ENCODE measurements at regions not wholly inside any gene's neighbourhood (a gene's known extent, or its start where the extent isn't known, plus 50 kb on each side); places are given as distances from the start of the nearest gene placed in this dataset.

DNA sequence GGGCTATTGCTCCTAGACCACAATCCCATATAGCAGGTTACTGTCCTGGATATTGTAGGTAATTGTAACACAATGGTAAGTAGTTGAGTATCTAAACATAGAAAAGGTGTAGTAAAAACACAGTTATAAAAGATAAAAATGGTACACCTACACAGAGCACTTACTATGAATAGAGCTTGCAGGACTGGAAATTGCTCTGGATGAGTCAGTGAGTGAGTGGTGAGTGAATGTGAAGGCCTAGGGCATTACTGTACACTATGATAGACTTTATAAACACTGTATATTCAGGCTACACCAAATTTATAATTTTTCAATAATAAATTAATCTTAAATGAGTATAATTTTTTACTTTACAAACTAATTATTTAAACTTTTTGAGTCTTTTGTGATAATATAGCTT, 425.7 kb downstream of the PABPC4L start:
- Histone ChIP-seq H3K18ac (ENCODE audit: low read length) (no peak overlapping the region), H3K36me3 (replicated peaks in 1 of 2; ENCODE audit: control insufficient read depth in 2 of 2, insufficient read depth in 2 of 2, low read length in 2 of 2) (no peaks in the 10 kb centered on the region), H3K4me2 (ENCODE audit: insufficient read depth, low read length, poor library complexity, severe bottlenecking) (no peak overlapping the region), H4K91ac (ENCODE audit: low read depth, low read length, poor library complexity) (no peak overlapping the region), H3K4ac (ENCODE audit: low read length) (no peak overlapping the region), H2BK120ac (ENCODE audit: low read depth, low read length) (no peak overlapping the region), H3K27ac (replicated peaks; ENCODE audit: low read length) (no peak overlapping the region), H2BK12ac (ENCODE audit: low read length) (no peak overlapping the region), H2BK5ac (ENCODE audit: low read length) (no peak overlapping the region), H4K8ac (ENCODE audit: low read depth, low read length) (no peak overlapping the region), H2BK15ac (ENCODE audit: low read length) (no peak overlapping the region), H3K9ac (ENCODE audit: low read depth, low read length, poor library complexity) (no peak overlapping the region), H2AFZ (ENCODE audit: low read length) (no peak overlapping the region), H3K9me3 (replicated peaks in 1 of 2; ENCODE audit: control insufficient read depth in 2 of 2, insufficient read depth in 1 of 2, low read depth in 1 of 2, low read length in 2 of 2) (peaks cover 3 to 6% of the 10 kb centered on the region in 2 donors), H3K4me1 (ENCODE audit: control insufficient read depth in 2 of 2, insufficient read depth in 1 of 2, low read depth in 1 of 2, low read length in 2 of 2) (no peaks in the 10 kb centered on the region), H3K27me3 (ENCODE audit: control insufficient read depth in 3 of 3, insufficient read depth in 3 of 3, low read depth in 1 of 3, low read length in 3 of 3) (no peaks in the 10 kb centered on the region), H3K23ac (ENCODE audit: low read depth, low read length, poor library complexity) (no peak overlapping the region), H2AK5ac (ENCODE audit: low read depth, low read length) (no peak overlapping the region), H3K79me1 (ENCODE audit: low read depth, low read length) (peaks cover 2% of the 10 kb centered on the region), H3K4me3 (ENCODE audit: low read length in 2 of 2) (no peak overlapping the region), H3K14ac (ENCODE audit: low read length) (no peak overlapping the region)
- no peak for DNase-seq (ENCODE audit: low spot score)

DNA sequence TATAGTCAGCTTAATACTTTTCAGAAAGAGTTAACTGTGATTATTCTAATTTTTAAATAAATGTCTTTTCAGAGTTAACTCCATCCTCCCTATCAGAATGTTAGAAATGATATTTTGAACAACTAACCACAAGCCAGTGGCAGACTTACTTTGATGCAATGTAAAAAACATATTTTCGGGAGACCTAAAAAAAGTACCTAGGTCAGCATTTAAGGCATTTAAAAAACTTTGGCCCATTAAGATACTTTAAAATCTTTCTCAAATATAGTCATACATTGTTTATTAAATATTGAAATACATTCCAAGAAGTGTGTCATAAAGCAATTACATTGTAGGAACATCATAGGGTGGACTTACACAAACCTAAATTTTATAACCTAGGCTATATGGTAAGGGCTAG, 426.1 kb downstream of the PABPC4L start:
- Histone ChIP-seq H3K4me1 (ENCODE audit: control insufficient read depth in 2 of 2, insufficient read depth in 1 of 2, low read depth in 1 of 2, low read length in 2 of 2) (no peaks in the 10 kb centered on the region), H3K36me3 (replicated peaks in 1 of 2; ENCODE audit: control insufficient read depth in 2 of 2, insufficient read depth in 2 of 2, low read length in 2 of 2) (no peaks in the 10 kb centered on the region), H3K18ac (ENCODE audit: low read length) (no peak overlapping the region), H3K27me3 (ENCODE audit: control insufficient read depth in 3 of 3, insufficient read depth in 3 of 3, low read depth in 1 of 3, low read length in 3 of 3) (no peaks in the 10 kb centered on the region), H2BK120ac (ENCODE audit: low read depth, low read length) (no peak overlapping the region), H3K4me2 (ENCODE audit: insufficient read depth, low read length, poor library complexity, severe bottlenecking) (no peak overlapping the region), H3K23ac (ENCODE audit: low read depth, low read length, poor library complexity) (no peak overlapping the region), H3K9me3 (replicated peaks in 1 of 2; ENCODE audit: control insufficient read depth in 2 of 2, insufficient read depth in 1 of 2, low read depth in 1 of 2, low read length in 2 of 2) (peaks cover 3 to 9% of the 10 kb centered on the region in 2 donors), H3K79me1 (ENCODE audit: low read depth, low read length) (peaks cover 2% of the 10 kb centered on the region), H2BK15ac (ENCODE audit: low read length) (no peak overlapping the region), H2AK5ac (ENCODE audit: low read depth, low read length) (no peak overlapping the region), H3K4ac (ENCODE audit: low read length) (no peak overlapping the region), H2BK5ac (ENCODE audit: low read length) (no peak overlapping the region), H2BK12ac (ENCODE audit: low read length) (no peak overlapping the region), H3K4me3 (ENCODE audit: low read length in 2 of 2) (no peak overlapping the region), H3K9ac (ENCODE audit: low read depth, low read length, poor library complexity) (no peak overlapping the region), H2AFZ (ENCODE audit: low read length) (no peak overlapping the region), H4K91ac (ENCODE audit: low read depth, low read length, poor library complexity) (no peak overlapping the region), H3K14ac (ENCODE audit: low read length) (no peak overlapping the region), H3K27ac (replicated peaks; ENCODE audit: low read length) (no peak overlapping the region), H4K8ac (ENCODE audit: low read depth, low read length) (no peak overlapping the region)
- no peak for DNase-seq (ENCODE audit: low spot score)
- no CpG with 5 or more reads among the region's 1 CpG for WGBS, 2 donors (ENCODE audit: extremely low coverage in 2 of 2, insufficient read length in 2 of 2, insufficient replicate concordance in 1 of 2)

DNA sequence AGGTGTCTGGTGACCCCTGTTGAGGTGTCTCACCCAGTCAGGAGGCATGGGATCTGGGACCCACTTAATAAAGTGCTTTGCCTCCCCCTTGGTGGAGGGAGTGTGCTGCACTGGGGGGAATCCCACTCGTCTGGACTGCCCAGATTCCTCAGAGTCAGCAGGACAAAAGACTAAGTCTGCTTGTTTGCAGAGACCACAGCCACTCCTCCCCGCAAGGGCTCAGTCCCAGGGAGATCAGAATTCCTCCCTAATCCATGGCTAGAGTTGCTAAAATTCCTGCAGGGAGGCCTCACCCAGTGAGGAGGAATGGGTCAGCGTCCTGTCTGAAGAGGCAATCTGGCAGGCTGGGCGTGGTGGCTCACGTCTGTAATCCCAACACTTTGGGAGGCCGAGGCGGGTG, 442.2 kb downstream of the PABPC4L start:
- no peak overlapping the region for H3K4me3 ChIP-seq (ENCODE audit: low read length in 2 of 2)
- peak; percentile 4 for DNase-seq (ENCODE audit: low spot score)
- H4K8ac ChIP-seq (ENCODE audit: low read depth, low read length): no peak overlapping the region
- H3K14ac ChIP-seq (ENCODE audit: low read length): no peak overlapping the region
- no peak overlapping the region for H3K23ac ChIP-seq (ENCODE audit: low read depth, low read length, poor library complexity)
- H2BK15ac ChIP-seq (ENCODE audit: low read length): no peak overlapping the region
- peak overlapping the region; percentile 35 for H3K18ac ChIP-seq (ENCODE audit: low read length)
- H3K4me1 ChIP-seq (ENCODE audit: control insufficient read depth in 2 of 2, insufficient read depth in 1 of 2, low read depth in 1 of 2, low read length in 2 of 2): no peaks in the 10 kb centered on the region
- no peak overlapping the region for H2AK5ac ChIP-seq (ENCODE audit: low read depth, low read length)
- H2BK120ac ChIP-seq (ENCODE audit: low read depth, low read length): no peak overlapping the region
- no peak overlapping the region for H2BK5ac ChIP-seq (ENCODE audit: low read length)
- no peak overlapping the region for H3K4ac ChIP-seq (ENCODE audit: low read length)
- no peak overlapping the region for H2BK12ac ChIP-seq (ENCODE audit: low read length)
- no peaks in the 10 kb centered on the region for H3K27me3 ChIP-seq (ENCODE audit: control insufficient read depth in 3 of 3, insufficient read depth in 3 of 3, low read depth in 1 of 3, low read length in 3 of 3)
- no peak overlapping the region for H3K27ac ChIP-seq (replicated peaks; ENCODE audit: low read length)
- H3K4me2 ChIP-seq (ENCODE audit: insufficient read depth, low read length, poor library complexity, severe bottlenecking): no peak overlapping the region
- WGBS, 2 donors (ENCODE audit: extremely low coverage in 2 of 2, insufficient read length in 2 of 2, insufficient replicate concordance in 1 of 2): no CpG with 5 or more reads among the region's 7 CpGs
- no peak overlapping the region for H4K91ac ChIP-seq (ENCODE audit: low read depth, low read length, poor library complexity)
- no peak overlapping the region for H3K9ac ChIP-seq (ENCODE audit: low read depth, low read length, poor library complexity)
- no peaks in the 10 kb centered on the region for H3K36me3 ChIP-seq (replicated peaks in 1 of 2; ENCODE audit: control insufficient read depth in 2 of 2, insufficient read depth in 2 of 2, low read length in 2 of 2)
- no peaks in the 10 kb centered on the region for H3K9me3 ChIP-seq (replicated peaks in 1 of 2; ENCODE audit: control insufficient read depth in 2 of 2, insufficient read depth in 1 of 2, low read depth in 1 of 2, low read length in 2 of 2)
- no peaks in the 10 kb centered on the region for H3K79me1 ChIP-seq (ENCODE audit: low read depth, low read length)
- peak overlapping the region; percentile 14 for H2AFZ ChIP-seq (ENCODE audit: low read length)

DNA sequence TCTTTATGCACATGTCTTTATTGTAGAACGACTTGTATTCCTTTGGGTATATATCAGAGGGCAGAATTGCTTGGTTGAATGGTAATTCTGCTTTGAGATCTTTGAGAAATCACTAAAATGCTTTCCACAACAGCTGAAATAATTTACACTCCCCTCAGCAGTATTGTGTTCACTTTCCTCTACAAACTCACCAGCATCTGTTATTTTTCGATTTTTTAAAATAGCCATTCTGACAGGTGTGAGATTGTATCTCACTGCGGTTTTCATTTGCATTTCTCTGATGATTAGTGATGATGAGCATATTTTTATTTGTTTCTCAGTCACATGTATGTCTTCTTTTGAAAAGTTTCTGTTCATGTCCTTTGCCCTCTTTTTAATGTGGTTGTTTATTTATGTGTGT, 459.8 kb downstream of the PABPC4L start:
- Histone ChIP-seq H2BK5ac (ENCODE audit: low read length) (no peak overlapping the region), H2BK12ac (ENCODE audit: low read length) (no peak overlapping the region), H3K14ac (ENCODE audit: low read length) (no peak overlapping the region), H3K4me2 (ENCODE audit: insufficient read depth, low read length, poor library complexity, severe bottlenecking) (no peak overlapping the region), H3K23ac (ENCODE audit: low read depth, low read length, poor library complexity) (no peak overlapping the region), H3K36me3 (replicated peaks in 1 of 2; ENCODE audit: control insufficient read depth in 2 of 2, insufficient read depth in 2 of 2, low read length in 2 of 2) (no peaks in the 10 kb centered on the region), H3K79me1 (ENCODE audit: low read depth, low read length) (no peaks in the 10 kb centered on the region), H2BK15ac (ENCODE audit: low read length) (no peak overlapping the region), H3K4me3 (ENCODE audit: low read length in 2 of 2) (no peak overlapping the region), H2AK5ac (ENCODE audit: low read depth, low read length) (no peak overlapping the region), H4K8ac (ENCODE audit: low read depth, low read length) (no peak overlapping the region), H2AFZ (ENCODE audit: low read length) (no peak overlapping the region), H3K27ac (replicated peaks; ENCODE audit: low read length) (no peak overlapping the region), H3K9me3 (replicated peaks in 1 of 2; ENCODE audit: control insufficient read depth in 2 of 2, insufficient read depth in 1 of 2, low read depth in 1 of 2, low read length in 2 of 2) (no peaks in the 10 kb centered on the region), H3K18ac (ENCODE audit: low read length) (no peak overlapping the region), H3K4ac (ENCODE audit: low read length) (no peak overlapping the region), H2BK120ac (ENCODE audit: low read depth, low read length) (no peak overlapping the region), H3K27me3 (ENCODE audit: control insufficient read depth in 3 of 3, insufficient read depth in 3 of 3, low read depth in 1 of 3, low read length in 3 of 3) (no peaks in the 10 kb centered on the region), H4K91ac (ENCODE audit: low read depth, low read length, poor library complexity) (no peak overlapping the region), H3K9ac (ENCODE audit: low read depth, low read length, poor library complexity) (no peak overlapping the region), H3K4me1 (ENCODE audit: control insufficient read depth in 2 of 2, insufficient read depth in 1 of 2, low read depth in 1 of 2, low read length in 2 of 2) (no peaks in the 10 kb centered on the region)
- WGBS, 2 donors (ENCODE audit: extremely low coverage in 2 of 2, insufficient read length in 2 of 2, insufficient replicate concordance in 1 of 2): no CpG with 5 or more reads among the region's 3 CpGs
- DNase-seq (ENCODE audit: low spot score): no peak
